NCI-H1048 (cell line): ENCODE measurements at regions not wholly inside any gene's neighbourhood (a gene's known extent, or its start where the extent isn't known, plus 50 kb on each side); places are given as distances from the start of the nearest gene placed in this dataset.

Source experiments
- DNase-seq: peaks from one replicate; lab custom pipeline; 2025; lab: John Stamatoyannopoulos, UW

DNA sequence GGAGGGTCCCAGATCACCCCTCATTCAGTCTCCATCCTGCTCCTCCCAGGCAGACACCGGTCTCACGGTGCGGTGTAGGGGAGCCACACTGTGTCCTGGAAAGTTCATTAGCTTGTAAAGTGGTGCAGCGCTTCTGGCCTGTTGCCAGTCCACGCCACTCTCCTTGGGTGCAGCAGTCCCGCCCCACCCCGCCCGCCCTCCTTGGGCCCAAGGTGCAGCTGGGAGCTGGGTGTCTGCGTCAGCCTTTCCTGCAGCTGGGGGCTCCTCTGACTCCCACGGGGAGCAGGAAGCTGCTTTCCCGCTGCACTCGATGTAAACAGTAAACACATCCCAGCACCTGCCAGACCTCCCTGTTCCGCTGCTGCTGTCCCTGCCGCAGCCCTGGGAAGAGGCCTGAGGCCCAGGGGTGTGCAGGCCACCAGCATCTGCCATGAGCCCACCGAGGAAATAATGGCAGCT, 53.8 kb upstream of the ASB18 start:
- no peak for DNase-seq

DNA sequence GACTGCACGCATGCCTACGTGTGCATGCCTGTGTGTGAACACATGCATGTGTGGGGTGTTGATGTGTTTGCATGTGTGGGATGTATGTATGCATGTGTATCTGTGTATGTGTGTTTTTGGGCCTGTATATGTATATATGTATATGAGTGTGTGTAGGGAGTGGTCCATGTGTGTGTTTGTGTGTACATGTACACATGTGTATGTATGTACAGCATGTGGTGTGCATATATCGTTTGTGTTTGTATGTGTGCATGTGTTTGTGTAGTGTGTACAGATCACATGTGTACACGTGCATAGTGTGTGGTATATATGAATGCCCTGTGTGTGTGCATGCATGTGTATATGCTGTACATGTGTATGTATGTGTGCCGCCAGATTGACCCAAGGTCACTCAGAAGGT, 54.2 kb upstream of the ASB18 start:
- no peak for DNase-seq

DNA sequence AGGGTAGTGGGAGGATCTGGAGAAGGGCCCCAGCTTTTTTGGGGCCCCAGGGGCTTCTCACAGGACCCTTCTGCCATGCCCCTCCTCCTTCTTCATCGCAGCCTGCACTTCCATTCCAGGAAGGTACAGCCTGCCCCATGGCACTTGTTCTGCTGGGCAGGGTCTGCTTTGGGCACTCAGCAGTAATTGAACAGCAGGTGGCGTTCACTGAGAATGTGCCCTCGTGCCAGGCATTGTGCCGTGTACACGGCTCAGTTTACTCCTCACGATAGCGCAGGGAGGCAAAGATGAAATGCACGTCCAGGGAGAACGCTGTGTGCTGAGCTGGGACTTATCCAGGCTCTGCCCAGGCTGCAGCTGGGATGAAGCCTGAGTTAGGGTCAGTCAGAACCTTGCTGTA, 54.8 kb upstream of the ASB18 start:
- no peak for DNase-seq

DNA sequence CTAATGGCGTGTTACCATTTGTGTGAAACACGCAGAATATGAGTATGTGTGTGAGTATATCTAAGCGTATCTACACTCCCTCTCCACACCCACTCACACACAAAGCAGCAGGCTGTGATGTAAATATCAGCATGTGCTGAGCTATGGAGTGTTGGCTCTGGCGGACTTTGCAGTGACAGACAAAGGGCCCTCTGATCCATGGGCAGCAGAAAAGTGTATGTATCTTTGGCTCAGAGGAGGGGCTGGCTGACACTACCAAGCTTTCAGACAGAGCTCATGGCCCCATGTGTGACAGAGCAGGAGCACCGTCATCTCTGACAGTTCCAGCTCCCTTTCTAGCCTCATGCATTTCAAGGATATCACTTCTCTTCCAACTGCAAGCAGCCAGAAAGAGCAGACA, 57.2 kb upstream of the ASB18 start:
- DNase-seq, result no peak

DNA sequence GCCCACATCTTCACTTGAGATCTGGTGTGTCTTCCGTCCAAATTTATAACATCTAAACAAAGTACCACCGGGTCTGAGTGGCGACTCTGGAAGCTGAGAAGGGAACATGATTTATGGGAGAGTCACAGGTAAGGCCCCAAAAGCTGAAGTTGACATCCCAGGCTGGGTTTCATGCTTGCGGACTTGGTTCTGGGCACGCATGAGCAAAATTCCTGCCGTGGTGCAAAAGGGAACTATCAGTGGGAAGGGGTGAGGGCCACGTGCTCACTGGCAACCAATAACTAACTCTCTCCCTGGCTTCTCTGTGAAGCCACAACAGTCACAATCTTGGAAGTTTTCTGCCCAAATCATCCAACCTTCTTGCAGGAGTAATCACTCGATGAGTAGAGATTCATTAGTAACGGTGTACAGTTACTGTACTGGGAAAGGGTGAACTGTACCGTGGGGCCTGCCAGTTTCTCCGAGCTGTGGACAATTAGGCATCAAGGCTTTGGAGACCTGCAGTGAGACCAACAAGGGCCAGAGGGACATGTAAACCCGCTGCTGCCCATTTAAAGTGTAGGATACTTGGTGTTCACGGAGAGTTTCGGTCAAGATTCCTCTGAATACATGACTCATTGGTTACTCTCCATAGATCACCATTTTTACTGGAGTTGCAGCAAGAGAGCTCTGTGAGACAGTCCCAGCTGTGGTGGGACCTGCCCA, 69.4 kb upstream of the ASB18 start:
- no peak for DNase-seq

DNA sequence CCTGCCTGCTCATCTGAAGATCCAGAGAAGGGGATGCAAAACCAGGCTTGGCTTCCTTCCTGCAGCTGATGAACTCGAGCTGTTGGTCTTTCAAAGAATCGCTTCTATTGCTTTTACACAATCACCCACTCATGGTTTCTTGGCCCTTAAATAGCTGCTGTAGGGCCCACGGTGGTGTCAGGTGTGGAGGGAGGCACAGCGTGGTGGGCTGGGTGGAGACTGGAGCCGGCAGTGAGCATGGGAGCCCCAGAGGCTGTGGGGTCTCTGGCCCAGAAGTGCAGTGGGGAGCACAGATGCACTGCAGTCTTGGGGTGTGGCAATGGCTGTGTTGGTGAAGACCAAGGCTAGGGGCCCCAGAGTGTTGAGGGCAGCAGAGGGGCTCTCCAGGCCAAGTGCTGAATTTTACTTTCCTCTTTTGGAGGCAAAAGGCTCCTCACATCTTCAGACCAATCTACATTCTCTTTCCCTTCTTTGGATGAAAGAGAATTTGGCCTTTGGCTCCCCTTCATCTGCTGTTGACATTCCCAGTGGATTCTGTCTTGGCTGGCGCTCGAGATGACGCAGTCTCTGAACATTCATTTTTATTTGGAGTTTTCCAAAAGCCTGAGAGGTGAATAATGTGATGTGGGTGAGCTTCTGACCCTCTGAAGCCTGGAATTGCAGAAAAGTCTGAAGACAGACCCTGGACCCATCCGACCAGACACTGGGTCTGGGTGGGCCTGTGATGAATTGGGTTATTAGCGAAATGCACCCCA, 70.1 kb upstream of the ASB18 start:
- no peak for DNase-seq

DNA sequence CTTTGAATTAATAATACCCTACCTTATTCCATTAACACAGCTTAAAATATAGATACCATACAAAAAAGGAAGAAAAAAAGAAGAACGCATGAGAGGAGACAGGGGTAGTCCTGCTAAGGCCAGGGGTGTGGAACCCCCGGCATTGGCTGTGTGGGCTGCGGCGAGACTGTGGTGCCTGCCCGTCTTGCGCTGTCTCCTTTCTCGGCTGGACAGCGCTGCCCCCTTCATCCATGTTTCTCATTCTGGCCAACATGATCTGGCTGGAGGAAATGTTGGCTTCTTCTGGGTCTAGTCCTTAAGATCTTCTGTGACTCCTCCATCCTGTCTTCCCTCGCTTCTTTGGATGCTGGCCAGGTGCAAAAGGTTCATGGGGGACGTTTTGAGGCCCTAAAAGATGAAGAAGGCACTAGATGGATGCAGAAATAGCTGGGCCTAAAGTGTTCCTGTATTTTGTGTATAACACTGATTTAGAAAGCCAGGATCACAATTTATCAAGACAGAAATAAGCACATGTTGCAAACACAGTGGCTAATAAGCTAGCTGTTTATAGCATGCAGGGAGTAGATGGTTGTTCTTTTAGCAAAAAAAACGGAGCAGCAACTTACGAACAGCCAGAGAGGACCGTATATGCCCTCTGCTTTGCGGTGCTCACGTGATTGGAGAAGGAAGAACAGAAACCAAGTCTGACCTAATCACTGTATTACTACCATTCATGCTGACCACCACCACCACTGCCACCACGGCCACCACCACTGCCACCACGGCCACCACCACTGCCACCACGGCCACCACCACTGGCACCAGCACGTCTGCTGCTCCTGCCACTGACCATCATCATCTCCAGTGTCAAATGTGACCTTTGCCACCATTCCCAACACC, 71.7 kb upstream of the ASB18 start:
- DNase-seq, result no peak

DNA sequence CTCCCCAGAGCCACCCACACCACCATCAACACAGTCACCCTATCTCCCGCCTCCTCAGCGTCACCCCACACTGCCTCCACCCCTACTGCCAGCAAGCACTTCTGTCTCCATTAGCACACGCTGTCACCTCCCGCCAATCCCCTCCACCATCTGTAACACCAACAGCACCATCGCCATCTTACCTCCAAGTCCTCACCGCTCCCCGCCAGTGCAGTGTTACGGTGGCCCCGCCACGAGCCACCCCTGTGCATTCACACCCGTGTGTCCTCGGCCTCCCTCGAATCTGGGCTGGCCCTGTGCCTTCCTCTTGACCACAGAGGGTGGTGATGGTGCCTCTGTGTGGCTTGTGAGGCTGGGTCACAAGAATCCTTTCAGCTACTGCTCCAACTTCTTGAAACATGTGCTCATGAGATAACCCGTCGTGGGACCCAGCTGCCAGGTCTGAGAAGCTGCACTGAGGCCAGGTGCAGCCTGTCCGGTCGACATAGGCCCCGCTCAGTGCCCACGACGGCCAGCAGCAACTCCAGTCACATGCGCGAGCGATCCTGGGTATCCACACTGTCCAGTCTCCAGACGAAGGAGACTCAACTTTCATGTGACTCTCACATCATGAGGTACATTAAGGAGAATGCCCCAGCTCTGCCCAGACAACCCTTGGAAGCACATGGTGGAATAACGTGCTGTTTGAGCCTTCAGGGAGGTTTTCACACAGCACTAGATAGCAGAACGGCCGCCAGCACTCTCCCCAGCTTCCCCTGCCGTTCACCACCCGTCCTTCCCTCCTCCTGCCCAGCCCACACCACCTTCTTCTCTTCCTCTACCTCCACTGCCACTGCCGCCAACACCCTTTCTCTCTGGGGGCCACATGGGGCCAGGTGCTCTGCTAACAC, 72.6 kb upstream of the ASB18 start:
- DNase-seq, result no peak

DNA sequence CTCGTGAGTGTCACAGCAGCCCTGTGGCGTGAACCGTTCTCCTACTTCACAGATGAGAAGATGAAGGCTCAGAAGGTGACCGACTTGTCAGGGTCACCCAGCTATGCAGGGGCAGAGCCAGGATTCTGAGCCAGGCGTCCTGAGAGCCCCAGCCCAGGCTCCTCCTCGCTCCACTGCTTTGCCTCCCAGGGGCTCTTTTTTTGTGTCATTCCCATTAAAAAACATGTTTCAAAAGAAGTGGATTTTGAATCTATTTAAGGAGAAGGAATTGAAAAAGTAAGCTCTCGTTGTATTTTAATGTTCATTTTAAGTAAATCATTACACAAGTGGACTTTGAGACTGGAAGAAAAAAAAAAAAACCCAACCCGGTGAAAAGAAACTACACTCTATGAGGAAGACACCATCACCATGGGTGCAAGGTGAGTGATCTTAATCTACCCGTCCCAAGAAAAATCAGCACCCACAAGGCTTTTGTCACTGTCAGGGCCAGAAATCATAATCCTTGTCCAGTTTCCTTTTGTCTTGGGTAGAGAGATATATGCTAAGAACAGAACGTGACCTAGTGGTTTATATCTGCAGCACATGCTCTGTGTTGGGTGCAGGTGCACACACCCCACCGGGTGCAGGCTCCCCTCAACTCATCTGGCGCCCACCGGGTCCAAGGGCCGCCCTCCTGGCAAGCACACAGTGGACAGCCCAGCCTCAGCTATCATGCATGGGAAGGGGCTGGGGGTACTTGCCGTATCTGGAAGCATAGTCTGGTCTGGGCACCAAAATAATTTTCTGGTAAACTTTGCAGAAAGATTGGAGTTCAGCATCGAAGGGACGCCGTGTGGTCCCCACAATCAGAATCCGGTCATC, 73.5 kb upstream of the ASB18 start:
- no peak for DNase-seq

DNA sequence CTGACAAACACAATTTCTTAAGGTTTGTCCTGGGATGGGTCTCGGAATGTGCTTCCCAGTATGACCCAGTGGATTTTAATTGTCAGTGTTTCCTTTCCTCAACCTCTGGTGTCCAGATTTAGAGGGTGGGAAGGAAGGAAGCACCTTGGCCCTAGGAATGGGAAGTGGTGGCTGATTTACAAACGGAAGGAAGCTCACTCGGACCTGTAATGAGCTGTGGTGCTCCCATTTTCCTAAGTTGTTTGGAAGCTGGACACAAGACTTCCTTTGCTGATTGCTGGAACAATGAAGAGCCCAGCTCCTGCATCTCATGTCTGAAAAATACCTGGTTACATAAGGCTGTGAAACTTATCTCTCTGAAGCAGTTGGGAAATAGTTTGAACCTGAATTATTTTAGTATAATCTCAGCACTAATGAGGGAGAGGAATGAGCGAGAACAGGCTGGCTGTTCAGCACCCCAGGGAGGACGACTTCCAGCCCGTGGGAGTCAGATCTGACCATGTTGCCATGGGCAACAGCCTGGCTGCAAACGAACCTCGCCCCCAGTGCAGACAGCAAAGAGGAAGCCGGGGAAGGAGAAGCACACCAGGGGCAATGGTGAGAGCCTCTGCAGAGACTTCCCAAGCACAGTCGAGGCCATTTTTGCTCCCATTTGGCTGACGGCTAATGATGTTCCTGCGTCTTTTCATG, 74.4 kb upstream of the ASB18 start:
- no peak for DNase-seq

DNA sequence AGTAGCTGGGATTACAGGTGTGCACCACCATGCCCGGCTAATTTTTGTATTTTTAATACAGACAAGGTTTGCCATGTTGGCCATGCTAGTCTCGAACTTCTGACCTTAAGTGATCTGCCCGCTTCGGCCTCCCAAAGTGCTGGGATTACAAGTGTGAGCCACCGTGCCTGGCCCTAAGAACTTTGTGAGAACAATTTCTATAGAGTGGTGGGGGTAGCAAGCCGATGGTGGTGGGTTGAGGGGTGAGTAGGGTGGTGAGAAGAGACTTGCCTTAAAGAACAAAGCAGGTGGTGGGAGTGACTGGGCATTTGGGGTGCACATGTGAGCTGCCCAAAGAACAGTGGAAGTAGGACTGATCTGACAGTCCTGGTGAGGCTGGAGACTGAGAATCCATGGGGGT, 76.0 kb upstream of the ASB18 start:
- DNase-seq, result no peak

DNA sequence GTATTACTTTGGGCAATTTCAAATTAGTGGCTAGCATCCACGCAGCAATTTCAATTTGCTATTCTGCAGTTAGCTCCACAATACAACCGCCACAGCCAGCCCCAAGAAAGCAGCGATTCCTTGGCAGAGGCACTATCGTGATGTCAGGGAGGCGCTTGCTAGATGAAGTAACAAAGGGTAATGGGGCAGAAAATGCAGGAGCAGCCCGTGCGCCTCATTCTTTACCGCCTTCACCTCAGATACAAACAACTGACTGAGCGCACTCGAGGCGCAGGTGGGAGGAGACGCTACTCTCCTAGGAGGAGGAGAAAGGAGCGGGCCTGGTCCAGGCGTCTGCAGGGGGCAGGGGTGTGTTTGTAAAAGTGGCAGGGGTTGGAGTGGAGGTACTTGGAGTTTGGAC, 76.9 kb upstream of the ASB18 start:
- no peak for DNase-seq

DNA sequence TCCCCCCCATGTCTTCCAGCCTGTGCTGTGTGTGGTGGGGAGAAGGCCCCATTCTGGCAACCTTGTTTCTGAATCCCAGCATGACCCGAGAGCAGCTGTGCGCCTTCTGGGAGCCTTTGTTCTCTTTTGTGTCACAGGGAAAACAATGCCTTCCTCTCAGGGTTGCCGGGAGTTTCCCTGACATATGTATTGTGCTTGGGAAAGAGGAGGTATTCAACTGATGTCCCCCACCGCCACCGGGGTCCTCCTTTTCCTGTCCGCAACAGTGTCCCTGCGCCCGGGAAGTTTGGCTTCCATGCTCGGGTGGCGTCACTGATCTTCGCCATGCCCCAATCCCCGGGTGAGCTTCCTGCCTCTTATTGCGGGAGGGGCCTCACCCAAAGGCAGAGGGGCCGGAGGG, 77.5 kb upstream of the ASB18 start:
- no peak for DNase-seq

DNA sequence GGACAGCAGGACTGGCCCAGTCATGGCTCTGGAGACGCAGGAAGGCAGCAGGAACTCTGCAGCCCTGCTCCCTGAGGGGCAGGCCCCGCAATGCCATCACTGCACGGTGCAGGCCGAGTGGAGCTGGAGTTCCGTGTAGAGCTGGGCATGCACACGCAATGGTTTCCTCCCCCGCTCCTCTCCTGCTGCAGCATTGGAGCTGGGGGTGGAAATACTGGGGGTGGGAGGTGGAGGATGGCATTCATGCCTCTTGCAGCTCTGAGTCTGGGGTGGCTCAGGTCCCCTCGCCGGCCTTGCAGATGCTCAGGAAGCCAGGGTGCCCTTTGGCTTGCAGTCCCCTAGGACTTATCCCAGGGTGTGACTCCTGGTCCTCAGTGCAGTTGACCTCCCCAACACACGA, 78.3 kb upstream of the ASB18 start:
- no peak for DNase-seq

DNA sequence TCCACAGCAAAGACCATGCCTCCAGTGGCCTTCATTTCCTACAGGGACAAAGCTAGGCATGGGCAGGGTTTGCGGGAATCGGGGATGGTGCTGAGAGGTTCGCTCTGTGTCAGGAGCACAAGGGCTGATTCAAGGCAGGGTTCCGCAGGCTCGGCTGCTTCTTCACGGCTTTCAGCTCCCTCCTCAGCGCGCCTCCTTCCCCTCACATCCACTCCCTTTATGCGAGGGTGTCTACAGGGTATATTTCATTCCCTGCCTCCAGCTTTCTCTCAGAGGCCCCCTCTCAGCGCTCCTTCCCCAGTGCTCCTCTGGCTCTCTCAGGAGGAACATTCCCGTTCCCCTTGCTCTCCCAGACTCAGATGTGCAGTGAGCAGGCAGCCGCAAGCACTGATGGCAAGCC, 78.7 kb upstream of the ASB18 start:
- DNase-seq, result no peak

DNA sequence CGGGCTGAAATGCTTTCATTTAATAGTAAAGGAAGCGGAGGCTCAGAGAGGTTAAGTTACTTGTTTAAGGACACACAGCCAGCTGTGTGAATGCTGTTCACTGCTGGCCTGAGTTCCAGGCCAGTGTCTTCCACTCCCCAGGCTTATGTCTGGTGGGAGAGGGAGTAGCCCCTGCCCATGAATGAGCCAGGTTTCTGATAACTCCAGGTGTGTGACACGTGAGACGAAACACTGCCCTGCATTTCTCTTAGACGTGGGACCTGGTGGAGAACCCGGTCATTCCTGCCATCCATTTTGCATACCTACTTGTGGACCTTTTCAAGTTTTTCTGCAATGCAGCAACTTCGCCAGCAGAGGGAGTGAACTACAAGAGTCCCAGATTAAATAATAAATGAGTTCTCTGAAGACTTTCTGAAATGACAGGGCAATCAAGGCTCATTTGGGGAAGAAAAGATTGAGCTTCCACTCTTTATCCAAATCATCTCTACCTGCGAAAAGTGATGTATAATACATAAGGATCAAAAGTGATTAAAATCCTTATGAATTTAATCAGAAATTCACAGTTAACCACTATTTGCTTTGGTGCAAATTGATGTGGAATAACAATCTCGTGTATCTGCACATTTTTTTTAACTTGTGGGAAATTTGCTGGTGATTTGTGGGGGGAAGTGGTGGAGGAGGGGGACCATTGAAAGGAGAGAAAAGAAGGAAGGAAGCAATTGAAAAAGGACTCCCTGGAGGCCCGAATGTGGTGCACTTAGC, 79.4 kb upstream of the ASB18 start:
- DNase-seq, result peak; percentile 34

DNA sequence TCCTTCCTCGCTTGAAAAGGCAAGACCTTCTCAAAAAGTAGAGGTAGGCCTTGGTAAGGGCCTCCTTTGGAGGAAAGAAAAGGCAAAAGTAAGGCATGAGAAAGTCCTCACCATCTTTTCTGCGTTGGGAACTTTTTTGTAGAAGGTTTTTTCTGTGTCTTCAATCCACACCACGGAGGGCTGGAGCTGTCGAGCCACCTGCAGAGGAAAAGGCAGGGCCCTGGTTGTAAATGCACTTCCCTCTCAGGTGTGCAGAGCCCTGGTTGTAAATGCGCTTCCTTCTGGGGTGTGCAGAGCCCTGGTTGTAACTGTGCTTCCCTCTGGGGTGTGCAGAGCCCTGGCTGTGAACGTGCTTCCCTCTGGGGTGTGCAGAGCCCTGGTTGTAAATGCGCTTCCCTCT, 80.2 kb upstream of the ASB18 start:
- no peak for DNase-seq

DNA sequence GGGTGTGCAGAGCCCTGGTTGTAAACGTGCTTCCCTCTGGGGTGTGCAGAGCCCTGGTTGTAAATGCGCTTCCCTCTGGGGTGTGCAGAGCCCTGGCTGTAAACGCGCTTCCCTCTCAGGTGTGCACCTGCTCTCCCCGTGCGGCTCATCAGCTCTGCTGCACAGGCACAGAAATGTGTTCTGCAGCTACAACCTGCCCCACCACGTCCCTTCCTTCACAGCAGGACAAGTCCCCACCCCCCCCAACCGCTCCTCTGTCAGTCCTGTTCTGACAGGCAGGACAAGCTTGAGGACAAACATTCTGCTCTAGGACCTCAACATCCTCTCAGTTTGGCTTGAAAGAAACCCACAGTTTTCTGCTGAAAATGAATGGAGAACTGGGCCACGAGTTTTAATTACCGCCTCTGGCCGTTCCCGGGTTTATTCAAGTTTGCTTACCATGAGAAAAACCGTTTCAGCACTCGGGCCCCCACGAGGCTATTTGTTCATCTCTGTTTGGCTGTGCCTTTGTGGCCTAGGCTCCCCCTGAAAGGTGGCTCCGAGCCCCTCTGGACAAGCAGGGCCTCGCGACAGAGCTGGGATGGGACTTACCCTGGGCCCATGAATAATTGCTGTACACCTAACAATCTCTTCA, 81.0 kb upstream of the ASB18 start:
- no peak for DNase-seq

DNA sequence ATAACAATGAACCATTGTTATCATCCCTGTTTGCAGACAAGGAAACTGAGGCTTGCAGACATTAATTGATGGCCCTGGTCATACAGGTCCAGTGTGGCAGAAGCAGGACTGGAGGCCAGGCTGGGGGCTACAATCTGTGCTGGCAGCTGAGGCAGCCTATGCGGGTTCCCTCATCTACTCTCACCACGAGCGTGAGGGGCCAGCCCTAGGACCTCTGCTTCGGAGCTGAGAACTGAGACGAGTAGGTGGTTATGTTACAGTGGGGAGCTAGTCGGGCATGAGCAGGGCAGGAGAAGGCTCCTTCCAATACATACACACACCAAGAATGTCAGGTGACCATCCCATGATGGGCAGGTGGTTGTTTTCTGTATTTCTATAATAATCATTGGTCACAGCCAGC, 82.2 kb upstream of the ASB18 start:
- no peak for DNase-seq
